ENCODE measurements at regions not wholly inside any gene's neighbourhood (a gene's known extent, or its start where the extent isn't known, plus 50 kb on each side); places are given as distances from the start of the nearest gene placed in this dataset.

DNA sequence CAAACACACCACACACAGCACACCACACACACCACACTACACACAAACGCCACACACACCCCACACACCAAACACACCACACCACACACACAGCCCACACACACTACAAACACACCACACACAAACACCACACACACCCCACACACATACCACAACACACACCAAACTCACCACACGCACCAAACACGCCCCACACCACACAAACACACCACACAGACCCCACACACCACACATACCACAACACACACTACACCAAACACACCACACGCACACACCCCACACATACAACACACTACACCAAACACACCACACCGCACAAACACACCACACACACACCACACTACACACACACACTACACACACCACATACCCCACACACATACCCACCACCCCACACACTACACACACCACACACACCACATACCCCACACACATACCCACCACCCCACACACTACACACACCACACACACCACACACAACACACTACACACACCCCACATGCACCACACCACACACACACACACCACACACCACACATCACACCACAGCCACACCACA lies 151.2 kb downstream of the ERCC6L2 start:
- in situ Hi-C loops (cut with HindIII; ENCODE audit: low sequenced_read_pairs) = no loop called here
- no peak for DNase-seq (ENCODE audit: low spot score)

- in situ Hi-C loops (cut with HindIII; ENCODE audit: low sequenced_read_pairs) = no loop called here
- DNase-seq (ENCODE audit: low spot score) = no peak
Observed at GRCh38 chr9:96025995-96026602, 150.6 kb downstream of the ERCC6L2 start.

GRCh38 chr9:96023486-96023885 lies 148.0 kb downstream of the ERCC6L2 start:
- in situ Hi-C loops (cut with HindIII; ENCODE audit: low sequenced_read_pairs) = no loop called here
- no peak for DNase-seq (ENCODE audit: low spot score)

DNA sequence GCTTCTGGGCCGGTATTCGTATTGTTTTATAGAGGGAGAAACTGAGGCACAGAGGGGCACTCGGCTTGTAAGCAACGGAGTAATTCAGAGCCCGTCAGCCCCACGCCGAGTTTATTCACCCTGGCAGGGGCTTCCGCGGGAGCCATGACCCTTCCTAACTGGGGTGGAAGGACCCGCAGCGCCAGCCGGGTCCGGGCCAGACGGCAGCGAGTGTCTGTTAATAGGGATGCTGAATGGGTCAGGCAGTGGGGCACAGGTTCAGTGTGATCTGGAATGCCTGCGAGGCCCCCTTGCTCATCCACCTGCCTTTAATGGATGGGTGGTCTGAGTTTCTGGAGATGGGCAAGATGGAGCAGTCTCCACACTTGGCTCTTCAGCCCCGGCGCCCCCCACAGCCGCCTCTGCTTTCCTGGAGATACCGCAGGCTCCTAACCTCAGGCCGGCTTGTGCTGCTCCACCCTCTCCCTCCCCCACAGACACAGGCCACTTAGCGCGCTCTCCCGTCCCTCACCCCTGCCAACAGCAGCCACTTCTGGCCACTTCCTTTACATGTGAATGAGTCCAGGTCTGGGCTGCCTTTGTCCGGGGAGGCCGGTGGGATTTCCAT lies 147.1 kb downstream of the ERCC6L2 start:
- DNase-seq (ENCODE audit: low spot score) = no peak
- in situ Hi-C loops (cut with HindIII; ENCODE audit: low sequenced_read_pairs) = no loop called here

- in situ Hi-C loops (cut with HindIII; ENCODE audit: low sequenced_read_pairs) = no loop called here
- DNase-seq (ENCODE audit: low spot score) = no peak
Observed at GRCh38 chr9:96021551-96022444, 146.3 kb downstream of the ERCC6L2 start.

DNA sequence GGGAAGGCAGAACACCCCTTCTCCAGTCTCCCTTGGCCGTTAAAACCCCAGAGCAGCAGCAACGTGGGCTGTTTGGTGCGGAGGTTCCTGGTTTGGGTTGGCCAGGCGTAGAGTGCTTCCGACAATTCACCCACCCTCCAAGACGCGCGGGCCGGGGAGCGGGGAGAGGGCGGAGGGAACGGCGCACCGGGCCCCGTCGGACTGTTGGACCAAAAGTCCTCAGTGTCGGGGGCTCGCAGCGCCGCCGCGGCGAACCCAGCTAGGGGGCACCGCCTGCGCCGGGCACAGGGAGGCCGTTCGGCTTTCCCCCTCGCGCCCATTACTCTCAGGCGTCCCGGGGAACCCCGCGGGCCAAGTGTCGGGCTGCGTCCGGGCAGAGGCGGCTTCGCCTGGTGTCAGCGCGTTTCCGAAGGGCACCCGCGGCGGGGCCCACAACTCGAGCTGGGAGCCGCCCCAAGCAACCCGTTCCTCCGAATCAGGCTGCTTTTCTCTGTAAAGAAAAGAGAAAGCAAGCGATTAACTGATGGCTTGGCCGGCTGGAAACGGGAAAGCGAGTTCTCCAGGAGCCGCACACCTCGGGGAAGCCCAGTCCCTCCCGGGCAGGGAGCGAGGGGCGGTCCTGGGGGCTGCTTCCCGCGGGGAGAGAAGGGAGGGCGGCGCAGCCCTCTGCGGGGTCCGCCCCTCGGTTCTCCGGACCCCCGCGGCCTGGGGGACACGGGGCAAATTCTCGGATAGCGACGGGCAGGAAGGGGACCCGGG lies 145.5 kb downstream of the ERCC6L2 start:
- DNase-seq (ENCODE audit: low spot score) = no peak
- in situ Hi-C loops (cut with HindIII; ENCODE audit: low sequenced_read_pairs) = no loop called here

DNA sequence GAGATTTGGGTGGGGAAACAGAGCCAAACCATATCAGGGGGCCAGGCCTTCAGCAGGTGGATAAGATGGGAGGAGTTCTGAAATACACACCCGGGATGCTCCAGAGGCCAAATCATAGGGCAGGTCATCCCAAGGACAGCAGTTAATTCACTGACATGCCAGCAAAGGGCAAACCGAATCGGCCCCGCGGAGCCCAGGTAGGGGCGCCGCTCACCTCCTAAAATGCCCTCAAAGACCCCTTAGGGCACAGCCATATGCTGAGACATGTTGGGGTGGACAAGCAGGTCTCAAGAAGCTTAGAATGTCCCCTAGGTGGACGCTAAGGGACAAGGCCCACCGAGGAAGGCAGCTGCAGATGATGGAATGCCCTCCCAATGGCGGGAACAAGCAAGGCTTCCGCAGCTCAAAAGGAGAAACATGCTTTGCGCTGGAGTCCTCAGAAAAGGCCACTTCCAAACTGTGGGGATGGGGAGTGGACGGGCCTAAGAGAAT lies 144.9 kb downstream of the ERCC6L2 start:
- DNase-seq (ENCODE audit: low spot score) = no peak
- in situ Hi-C loops (cut with HindIII; ENCODE audit: low sequenced_read_pairs) = no loop called here

Measured in G401 (cell line).